Colon (tissue), 2 donors: ENCODE measurements at regions not wholly inside any gene's neighbourhood (a gene's known extent, or its start where the extent isn't known, plus 50 kb on each side); places are given as distances from the start of the nearest gene placed in this dataset.
"Not testable (repeated sequence)": the region's sequence is repeated elsewhere in the genome, so short reads cannot be mapped to it uniquely, and the experiment has no call there.

Experiments used
- FAIRE-seq: peaks from 2 replicates; lab custom pipeline; 2012; peaks lifted over from hg19 to GRCh38; lab: Jason Lieb, UNC
- donor health status: control.
- donor health status: control.

GRCh38 chr2:57333221-57333620 is 713.4 kb upstream of the VRK2 start:
- FAIRE-seq, result no peak

GRCh38 chr2:57343391-57344006 is 703.1 kb upstream of the VRK2 start:
- FAIRE-seq, result no peak

GRCh38 chr2:57368190-57368589 is 678.4 kb upstream of the VRK2 start:
- FAIRE-seq, result no peak

GRCh38 chr2:57370882-57371585 is 675.6 kb upstream of the VRK2 start:
- no peak for FAIRE-seq

GRCh38 chr2:57372237-57372984 is 674.2 kb upstream of the VRK2 start:
- no peak for FAIRE-seq

- FAIRE-seq, result no peak
These were observed 673.1 kb upstream of the VRK2 start for GRCh38 chr2:57373530-57373929.

GRCh38 chr2:57376985-57377384 is 669.6 kb upstream of the VRK2 start:
- no peak for FAIRE-seq

- no peak for FAIRE-seq
These were observed 660.3 kb upstream of the VRK2 start for GRCh38 chr2:57386305-57386704.

- no peak for FAIRE-seq
These were observed 650.1 kb upstream of the VRK2 start for GRCh38 chr2:57396355-57397098.

- no peak for FAIRE-seq
These were observed 648.9 kb upstream of the VRK2 start for GRCh38 chr2:57397550-57398360.

- FAIRE-seq, result no peak
These were observed 647.5 kb upstream of the VRK2 start for GRCh38 chr2:57399057-57399456.

GRCh38 chr2:57402096-57402495 is 644.5 kb upstream of the VRK2 start:
- no peak for FAIRE-seq

- no peak for FAIRE-seq
These were observed 643.9 kb upstream of the VRK2 start for GRCh38 chr2:57402755-57403154.

- no peak for FAIRE-seq
These were observed 638.8 kb upstream of the VRK2 start for GRCh38 chr2:57407772-57408201.

GRCh38 chr2:57408587-57408986 is 638.0 kb upstream of the VRK2 start:
- no peak for FAIRE-seq

- FAIRE-seq, result no peak
These were observed 629.6 kb upstream of the VRK2 start for GRCh38 chr2:57417007-57417406.

GRCh38 chr2:57418859-57419346 is 627.7 kb upstream of the VRK2 start:
- not testable (repeated sequence) for FAIRE-seq

- no peak for FAIRE-seq
These were observed 616.8 kb upstream of the VRK2 start for GRCh38 chr2:57429831-57430230.

- FAIRE-seq, result no peak
These were observed 614.1 kb upstream of the VRK2 start for GRCh38 chr2:57432528-57432927.

- FAIRE-seq, result no peak
These were observed 612.2 kb upstream of the VRK2 start for GRCh38 chr2:57434441-57434840.

GRCh38 chr2:57434972-57435371 is 611.6 kb upstream of the VRK2 start:
- FAIRE-seq, result no peak

- FAIRE-seq, result no peak
These were observed 609.5 kb upstream of the VRK2 start for GRCh38 chr2:57437077-57437476.
